ENCODE measurements at regions not wholly inside any gene's neighbourhood (a gene's known extent, or its start where the extent isn't known, plus 50 kb on each side); places are given as distances from the start of the nearest gene placed in this dataset.

DNA sequence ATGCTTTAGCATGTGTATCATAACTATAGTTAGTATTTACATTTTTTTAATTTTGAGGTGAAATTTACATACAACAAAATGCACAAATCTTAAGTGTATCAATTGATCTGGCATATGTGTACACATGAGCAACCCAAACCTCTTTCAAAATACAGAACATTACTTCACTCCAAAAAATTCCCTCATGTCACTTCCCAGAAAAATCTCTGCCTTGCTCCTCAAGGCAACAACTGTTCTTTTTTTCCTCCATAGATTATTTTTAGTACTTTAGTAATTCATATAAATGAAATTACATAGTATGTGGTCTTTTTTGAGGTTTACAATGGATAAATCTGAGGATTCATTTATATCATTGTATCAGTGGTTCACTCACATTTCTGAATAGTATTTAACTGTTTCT is 84.9 kb downstream of the TRIM42 start:
- TF ChIP-seq CTCF (optimal IDR thresholded peaks at IDR 0.05 in 1 of 3, IDR thresholded peaks at IDR 0.05 in 1 of 3, conservative IDR thresholded peaks at IDR 0.05 in 1 of 3; ENCODE audit: extremely low read depth in 1 of 3, insufficient read depth in 2 of 3, low read length in 3 of 3), result no peak
- no peak for TF ChIP-seq EZH2 (IDR thresholded peaks at IDR 0.05; ENCODE audit: low read length)

Data from keratinocyte (primary cell).